ENCODE measurements at regions not wholly inside any gene's neighbourhood (a gene's known extent, or its start where the extent isn't known, plus 50 kb on each side); places are given as distances from the start of the nearest gene placed in this dataset.

DNA sequence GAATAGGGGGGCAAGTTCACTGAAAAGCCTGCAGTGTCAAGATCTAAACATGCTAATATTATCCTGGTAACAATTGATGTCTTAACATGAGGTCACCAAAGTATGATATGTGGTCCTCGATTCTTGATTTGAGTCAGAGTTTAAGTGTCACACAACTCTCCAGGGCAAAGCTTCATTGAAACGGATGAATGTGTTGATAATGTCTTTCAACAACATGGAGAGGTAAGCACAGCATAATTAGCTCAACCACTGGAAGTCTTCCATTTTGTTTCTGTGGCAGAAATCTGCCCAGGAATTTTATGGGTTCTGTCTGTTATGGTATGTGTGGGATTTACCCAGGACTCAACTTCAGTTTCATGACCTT, 591.5 kb downstream of the ZNF385D start:
- intact Hi-C loops (cut with DNase I, micrococcal nuclease): no loop called here
- ATAC-seq (no peak), DNase-seq (no peak)

DNA sequence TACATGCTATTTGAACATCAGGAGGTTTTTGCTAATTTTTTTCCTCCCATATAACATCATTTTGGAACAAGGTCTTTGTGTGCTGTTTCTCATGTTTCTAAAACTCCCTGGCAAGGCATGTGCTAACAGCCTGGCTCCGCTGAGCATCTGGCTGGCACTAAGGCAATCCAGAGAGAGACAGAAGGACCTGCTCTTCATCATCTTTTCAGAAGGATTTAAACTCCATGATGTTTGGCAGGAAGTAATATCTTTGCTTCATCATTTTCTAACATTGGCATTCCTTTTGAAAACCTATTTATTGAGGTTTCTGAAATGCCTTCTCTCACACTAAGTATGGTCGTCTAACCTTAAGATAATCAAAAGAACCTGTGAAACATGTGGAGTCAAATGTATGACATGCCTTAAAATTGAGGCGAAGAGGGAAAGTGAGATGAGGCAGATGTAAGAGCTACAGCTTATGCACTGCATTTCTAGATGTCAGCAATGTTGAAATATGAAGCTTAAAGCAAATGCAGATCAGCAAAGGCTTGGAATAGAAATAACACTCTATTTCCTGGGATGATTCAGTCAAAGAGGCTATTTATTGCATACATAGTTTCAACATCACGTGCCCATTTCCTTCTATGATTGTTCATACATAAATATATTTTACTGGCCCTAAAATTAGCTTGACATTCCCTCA, 592.0 kb downstream of the ZNF385D start:
- no peak for DNase-seq
- no peak for ATAC-seq
- intact Hi-C loops (cut with DNase I, micrococcal nuclease): no loop called here

GRCh38 chr3:21154911-21155310, 596.1 kb downstream of the ZNF385D start:
- intact Hi-C loops (cut with DNase I, micrococcal nuclease): no loop called here
- no peak for ATAC-seq
- DNase-seq: no peak

GRCh38 chr3:21152555-21152954, 598.5 kb downstream of the ZNF385D start:
- intact Hi-C loops (cut with DNase I, micrococcal nuclease): no loop called here
- DNase-seq: no peak
- ATAC-seq: no peak

- intact Hi-C loops (cut with DNase I, micrococcal nuclease): no loop called here
- no peak for DNase-seq
- no peak for ATAC-seq
These were observed 608.1 kb downstream of the ZNF385D start for GRCh38 chr3:21142949-21143348.

DNA sequence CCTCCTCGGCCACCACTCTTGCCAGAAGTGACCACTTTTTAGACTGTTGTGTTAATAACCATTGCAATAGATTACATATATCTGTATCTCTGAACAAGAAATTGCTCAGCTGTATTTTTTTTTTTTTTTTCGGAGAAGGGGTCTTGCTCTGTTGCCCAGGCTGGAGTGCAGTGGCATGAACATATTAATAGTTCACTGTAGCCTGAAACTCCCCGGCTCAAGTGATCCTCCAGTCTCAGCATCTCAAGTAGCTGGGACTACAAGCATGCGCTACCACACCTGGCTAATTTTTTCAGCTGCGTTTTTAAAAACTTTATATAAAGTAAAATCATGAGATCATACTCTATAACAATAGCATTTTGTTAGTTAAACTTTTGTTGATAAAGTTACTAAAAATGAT, 609.0 kb downstream of the ZNF385D start:
- DNase-seq (no peak), ATAC-seq (no peak)
- intact Hi-C loops (cut with DNase I, micrococcal nuclease): no loop called here

DNA sequence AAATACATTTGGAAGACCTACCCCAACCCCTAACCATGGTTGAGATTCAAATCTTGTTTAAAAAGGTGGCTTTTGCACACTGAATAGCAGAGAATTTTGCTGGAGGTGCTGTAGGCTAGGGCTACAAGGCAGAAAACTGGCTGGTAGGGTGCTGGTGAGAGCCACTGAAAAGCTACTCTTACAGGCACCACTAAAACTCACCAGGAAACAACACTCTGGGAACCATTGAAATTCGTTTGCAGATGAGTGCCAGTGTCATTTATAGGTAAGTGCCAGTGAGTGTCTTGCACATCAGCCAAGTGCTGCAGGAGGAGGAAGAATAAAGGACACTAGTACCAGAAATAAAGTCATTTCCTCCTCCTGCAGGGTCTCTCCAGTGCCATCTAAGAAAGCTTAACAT, 610.2 kb downstream of the ZNF385D start:
- no peak for DNase-seq
- no peak for ATAC-seq
- intact Hi-C loops (cut with DNase I, micrococcal nuclease): no loop called here

GRCh38 chr3:21138085-21138484, 612.9 kb downstream of the ZNF385D start:
- DNase-seq (no peak), ATAC-seq (no peak)
- intact Hi-C loops (cut with DNase I, micrococcal nuclease): no loop called here

GRCh38 chr3:21132896-21133295, 618.1 kb downstream of the ZNF385D start:
- ATAC-seq (no peak), DNase-seq (no peak)
- intact Hi-C loops (cut with DNase I, micrococcal nuclease): no loop called here

DNA sequence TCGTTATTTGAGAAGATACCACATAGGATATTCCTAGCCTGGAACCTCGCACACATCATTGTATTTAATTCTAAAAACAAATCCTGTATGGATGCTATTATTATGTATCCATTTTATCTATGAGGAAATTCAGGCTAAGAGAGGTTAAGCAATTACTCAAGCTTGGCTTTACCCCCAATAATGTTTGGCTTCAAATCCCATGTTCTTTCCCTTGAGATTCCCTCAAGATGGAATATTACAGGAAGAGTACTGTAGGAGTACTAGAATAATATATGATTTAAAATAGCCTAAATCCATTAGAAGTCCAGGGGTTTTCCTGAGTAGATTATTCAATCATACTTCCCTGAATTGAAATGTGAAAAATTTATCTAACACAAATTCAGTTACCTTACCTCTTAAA, 630.2 kb downstream of the ZNF385D start:
- ATAC-seq (no peak), DNase-seq (no peak)
- intact Hi-C loops (cut with DNase I, micrococcal nuclease): no loop called here

DNA sequence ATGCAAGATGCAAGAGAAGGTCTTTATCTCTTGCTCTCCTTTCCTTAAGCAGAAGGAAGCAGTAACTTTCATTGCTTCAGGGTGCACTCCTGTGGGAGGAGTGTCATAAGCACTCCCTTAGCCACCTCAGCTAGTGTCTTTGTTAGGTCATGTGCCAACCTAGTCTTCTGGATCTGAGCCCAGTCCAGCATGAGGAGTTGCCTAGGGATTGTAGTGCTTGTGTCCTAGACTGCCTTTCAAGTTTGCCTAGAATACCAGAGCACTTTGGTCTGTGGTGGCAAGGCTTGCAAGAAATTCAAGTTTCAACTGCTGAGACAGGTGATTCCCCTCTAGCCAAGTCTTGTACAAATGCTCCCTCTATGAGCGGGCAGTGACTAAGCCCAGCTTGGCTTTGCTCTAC, 633.6 kb downstream of the ZNF385D start:
- DNase-seq (no peak), ATAC-seq (no peak)
- intact Hi-C loops (cut with DNase I, micrococcal nuclease): no loop called here

DNA sequence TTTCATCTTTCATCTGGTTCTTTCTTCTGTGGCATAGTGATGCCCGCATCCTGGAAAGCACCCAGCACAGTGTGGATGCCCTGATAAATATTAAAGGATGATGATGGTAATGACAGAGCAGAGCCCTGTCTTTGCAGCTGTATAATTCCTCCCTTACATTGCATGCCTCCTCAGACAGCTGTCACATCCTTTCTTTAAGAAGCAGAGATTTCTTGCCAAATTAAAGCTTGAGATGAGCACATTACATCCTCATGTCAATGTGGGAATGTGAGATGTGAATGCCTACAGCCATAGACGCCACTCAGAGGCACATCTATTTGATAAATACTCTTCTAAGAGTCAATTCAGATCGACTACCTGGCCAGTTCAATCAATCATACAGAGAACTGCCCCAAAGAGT, 642.0 kb downstream of the ZNF385D start:
- ATAC-seq (no peak), DNase-seq (no peak)
- intact Hi-C loops (cut with DNase I, micrococcal nuclease): no loop called here

DNA sequence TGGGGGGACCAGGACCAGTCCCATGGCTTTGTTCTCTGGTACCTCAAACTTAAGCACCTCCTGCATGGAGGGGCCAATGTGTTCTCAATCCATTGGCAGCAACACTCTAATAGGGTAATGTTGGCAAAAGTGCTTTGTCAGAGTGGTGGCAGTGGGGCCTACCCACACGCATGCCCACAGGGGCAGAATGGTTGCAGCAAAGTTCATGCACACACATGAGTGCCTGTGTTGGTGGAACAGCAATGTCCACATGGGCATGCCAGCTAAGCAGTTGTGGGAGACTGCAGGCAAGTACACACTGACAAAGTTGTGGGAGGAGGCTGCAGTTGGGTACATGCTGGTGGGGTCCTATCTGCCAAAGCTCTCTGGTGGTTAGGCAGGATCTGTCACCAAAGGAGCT, 645.2 kb downstream of the ZNF385D start:
- intact Hi-C loops (cut with DNase I, micrococcal nuclease): no loop called here
- no peak for ATAC-seq

DNA sequence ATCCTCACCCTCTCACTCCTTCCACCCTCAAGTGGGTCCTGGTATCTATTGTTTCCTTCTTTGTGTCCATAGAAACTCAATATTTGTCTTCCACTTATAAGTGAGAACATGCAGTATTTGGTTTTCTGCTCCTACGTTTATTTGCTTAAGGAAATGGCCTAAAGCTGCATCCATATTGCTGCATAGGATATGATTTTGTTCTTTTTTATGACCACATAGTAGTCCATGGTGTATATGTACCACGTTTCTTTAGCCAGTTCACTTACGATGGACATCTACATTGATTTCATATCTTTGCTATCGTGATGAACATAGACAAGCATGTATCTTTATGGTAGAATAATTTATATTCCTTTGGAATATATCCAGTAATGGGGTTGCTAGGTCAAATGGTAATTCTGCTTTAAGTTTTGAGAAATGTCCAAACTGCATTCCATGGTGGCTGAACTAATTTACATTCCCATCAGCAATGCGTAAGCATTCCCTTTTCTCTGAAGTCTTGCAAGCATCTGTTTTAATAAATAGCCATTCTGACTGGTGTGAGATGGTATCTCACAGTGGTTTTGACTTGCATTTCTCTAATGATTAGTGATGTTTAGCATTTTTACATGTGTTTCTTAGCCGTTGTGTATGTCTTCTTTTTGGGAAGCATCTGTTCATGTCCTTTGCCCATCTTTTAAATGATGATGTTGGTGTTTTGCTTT, 650.2 kb downstream of the ZNF385D start:
- ATAC-seq (no peak), DNase-seq (no peak)
- intact Hi-C loops (cut with DNase I, micrococcal nuclease): no loop called here

More for the DNA sequence above, 645.2 kb downstream of the ZNF385D start:
- no peak for DNase-seq

- ATAC-seq: no peak
- intact Hi-C loops (cut with DNase I, micrococcal nuclease): no loop called here
- no peak for DNase-seq
These were observed 656.3 kb downstream of the ZNF385D start for GRCh38 chr3:21094686-21095085.

- DNase-seq (no peak), ATAC-seq (no peak)
- intact Hi-C loops (cut with DNase I, micrococcal nuclease): no loop called here
These were observed 677.4 kb downstream of the ZNF385D start for GRCh38 chr3:21073561-21073960.

DNA sequence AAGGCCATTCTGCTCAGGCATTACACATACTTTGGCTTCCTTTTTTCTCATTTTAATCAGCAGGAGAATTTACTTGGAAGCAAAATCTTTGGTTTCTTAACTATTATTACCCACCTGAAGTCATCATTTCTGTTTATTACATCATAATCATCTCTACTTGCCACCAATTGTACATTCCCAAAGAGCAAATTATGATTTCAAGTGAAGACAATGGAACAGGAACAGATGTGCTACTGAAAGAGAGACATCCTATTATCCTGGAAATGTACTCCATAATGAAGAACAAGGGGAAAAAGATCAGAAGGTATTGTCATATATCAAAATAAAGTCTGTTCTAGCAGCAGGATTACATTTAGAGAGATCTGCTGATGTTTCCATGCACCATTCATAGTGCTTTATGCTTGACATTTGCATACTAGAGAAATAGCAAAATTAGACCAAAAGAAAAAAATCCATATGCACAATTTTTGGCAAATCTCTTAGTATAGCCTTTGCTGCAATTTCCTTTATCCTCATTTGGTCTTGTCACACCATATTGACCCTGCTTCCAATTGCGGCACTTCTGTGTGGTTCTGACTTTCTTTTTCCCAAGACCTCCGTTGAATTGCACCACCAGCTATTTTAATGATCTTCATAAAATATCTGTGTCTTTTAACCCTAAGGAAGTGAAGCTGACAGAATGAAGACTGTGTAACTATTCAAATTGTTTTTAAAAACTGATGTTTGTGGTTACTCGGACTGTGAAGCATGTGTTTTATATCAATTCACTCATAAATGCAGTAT, 683.8 kb downstream of the ZNF385D start:
- DNase-seq (no peak), ATAC-seq (no peak)
- intact Hi-C loops (cut with DNase I, micrococcal nuclease): no loop called here

DNA sequence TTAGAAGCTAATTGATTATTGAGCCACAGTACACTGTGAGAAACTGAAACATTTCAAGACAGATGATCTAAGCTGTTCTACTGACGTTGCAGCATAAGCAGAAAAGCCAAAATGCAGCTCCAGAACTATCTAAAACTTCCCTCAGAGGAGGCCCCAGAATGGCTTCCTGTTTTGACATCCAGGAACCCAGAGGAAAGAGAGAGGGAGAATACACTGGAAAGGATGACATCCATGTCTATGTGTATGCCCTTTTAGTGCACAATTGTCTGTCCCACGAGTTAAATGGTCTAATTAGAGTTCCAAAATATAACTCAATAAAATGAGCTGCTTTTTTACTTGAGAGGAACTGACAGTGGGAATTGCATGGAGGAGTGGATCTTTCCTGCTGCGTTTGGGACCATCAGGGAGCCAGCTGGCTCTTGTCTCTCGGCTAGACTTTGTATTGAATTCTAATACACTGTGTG, 688.1 kb downstream of the ZNF385D start:
- intact Hi-C loops (cut with DNase I, micrococcal nuclease): no loop called here
- ATAC-seq (no peak), DNase-seq (no peak)

DNA sequence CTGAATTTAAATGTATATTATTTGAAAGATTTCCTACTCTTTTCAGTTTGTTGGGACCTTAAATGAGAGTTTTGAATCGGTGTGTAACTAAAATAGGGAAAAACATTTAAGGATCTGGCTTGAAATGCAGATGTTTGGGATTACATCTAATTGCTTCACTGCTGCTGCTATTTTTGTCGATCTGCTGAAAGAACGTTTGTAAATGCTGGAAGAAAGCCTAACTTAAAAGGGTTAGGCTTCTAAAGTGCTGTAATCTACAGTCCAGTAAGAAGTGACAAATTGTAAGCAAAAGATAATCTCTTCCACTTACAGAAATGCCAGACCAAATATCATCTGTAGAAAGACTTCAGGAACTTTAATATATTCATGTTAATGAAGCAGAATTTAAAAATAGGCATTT, 691.6 kb downstream of the ZNF385D start:
- intact Hi-C loops (cut with DNase I, micrococcal nuclease): no loop called here
- DNase-seq: no peak
- ATAC-seq: no peak

- intact Hi-C loops (cut with DNase I, micrococcal nuclease): no loop called here
- no peak for ATAC-seq
- DNase-seq: no peak
These were observed 694.7 kb downstream of the ZNF385D start for GRCh38 chr3:21056293-21056692.
